ENCODE measurements at regions not wholly inside any gene's neighbourhood (a gene's known extent, or its start where the extent isn't known, plus 50 kb on each side); places are given as distances from the start of the nearest gene placed in this dataset.

DNA sequence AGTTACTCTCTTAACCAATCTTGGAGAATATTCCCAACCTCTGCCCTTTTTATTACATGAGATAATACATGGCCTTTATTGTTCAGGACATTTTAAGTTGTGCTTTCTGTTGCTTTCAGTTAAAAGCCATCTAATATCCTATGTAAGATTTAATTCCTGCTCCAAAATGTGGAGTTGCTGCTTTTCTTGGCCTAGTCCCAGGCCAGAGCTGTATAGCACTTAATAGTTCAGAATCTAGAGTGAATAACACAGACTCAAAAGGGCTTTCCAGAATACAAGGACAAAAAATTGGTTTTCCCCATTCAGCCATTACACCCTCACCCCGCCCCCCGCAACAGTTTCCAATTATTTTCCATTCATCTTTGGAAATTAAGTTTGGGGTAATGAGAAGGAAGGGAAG lies 144.3 kb upstream of the SMAD1 start:
- TF ChIP-seq, protein P1, sequence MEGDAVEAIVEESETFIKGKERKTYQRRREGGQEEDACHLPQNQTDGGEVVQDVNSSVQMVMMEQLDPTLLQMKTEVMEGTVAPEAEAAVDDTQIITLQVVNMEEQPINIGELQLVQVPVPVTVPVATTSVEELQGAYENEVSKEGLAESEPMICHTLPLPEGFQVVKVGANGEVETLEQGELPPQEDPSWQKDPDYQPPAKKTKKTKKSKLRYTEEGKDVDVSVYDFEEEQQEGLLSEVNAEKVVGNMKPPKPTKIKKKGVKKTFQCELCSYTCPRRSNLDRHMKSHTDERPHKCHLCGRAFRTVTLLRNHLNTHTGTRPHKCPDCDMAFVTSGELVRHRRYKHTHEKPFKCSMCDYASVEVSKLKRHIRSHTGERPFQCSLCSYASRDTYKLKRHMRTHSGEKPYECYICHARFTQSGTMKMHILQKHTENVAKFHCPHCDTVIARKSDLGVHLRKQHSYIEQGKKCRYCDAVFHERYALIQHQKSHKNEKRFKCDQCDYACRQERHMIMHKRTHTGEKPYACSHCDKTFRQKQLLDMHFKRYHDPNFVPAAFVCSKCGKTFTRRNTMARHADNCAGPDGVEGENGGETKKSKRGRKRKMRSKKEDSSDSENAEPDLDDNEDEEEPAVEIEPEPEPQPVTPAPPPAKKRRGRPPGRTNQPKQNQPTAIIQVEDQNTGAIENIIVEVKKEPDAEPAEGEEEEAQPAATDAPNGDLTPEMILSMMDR (IDR thresholded peaks at IDR 0.05) = no peak
- no peak for TF ChIP-seq POLR2A (IDR thresholded peaks at IDR 0.05)
- Histone ChIP-seq H3K4me3 (no peak overlapping the region), H3K4me1 (no peaks in the 10 kb centered on the region), H3K27me3 (no peaks in the 10 kb centered on the region), H3K9me3 (no peaks in the 10 kb centered on the region), H3K36me3 (ENCODE audit: low read depth, missing control alignments) (no peaks in the 10 kb centered on the region), H3K27ac (no peak overlapping the region)
- no peak for DNase-seq
- intact Hi-C loops (cut with DNase I; ENCODE audit: low total_unique reads) = no loop called here
- 87 to 97% methylated on average over 2 of the region's 2 CpGs for WGBS, 2 donors

DNA sequence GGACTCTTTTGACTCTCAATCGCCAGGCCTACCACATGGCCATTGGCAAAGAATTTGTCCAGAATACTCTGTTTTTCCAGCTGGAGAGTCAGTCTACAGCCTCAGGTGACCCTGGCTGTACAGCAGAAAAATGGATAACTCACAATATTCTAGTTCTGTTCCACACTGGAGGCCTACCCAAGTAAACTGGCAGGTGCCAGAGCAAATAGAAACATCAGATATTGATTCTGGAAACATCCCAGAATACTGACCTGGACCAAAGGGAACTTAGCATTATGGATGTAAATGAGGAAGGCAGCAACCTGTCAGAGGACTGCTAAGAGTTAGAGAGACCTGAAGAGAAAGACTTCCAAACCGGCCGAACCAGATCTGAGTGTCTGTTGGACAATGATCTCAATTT lies 147.9 kb upstream of the SMAD1 start:
- intact Hi-C loops (cut with DNase I; ENCODE audit: low total_unique reads) = no loop called here
- Histone ChIP-seq H3K4me1 (no peaks in the 10 kb centered on the region), H3K36me3 (ENCODE audit: low read depth, missing control alignments) (no peaks in the 10 kb centered on the region), H3K4me3 (no peak overlapping the region), H3K9me3 (no peaks in the 10 kb centered on the region), H3K27ac (no peak overlapping the region), H3K27me3 (no peaks in the 10 kb centered on the region)
- DNase-seq = no peak
- 88 to 89% methylated on average over 3 of the region's 3 CpGs for WGBS, 2 donors
- TF ChIP-seq, protein P1 (IDR thresholded peaks at IDR 0.05) = no peak
- TF ChIP-seq POLR2A (IDR thresholded peaks at IDR 0.05) = no peak

DNA sequence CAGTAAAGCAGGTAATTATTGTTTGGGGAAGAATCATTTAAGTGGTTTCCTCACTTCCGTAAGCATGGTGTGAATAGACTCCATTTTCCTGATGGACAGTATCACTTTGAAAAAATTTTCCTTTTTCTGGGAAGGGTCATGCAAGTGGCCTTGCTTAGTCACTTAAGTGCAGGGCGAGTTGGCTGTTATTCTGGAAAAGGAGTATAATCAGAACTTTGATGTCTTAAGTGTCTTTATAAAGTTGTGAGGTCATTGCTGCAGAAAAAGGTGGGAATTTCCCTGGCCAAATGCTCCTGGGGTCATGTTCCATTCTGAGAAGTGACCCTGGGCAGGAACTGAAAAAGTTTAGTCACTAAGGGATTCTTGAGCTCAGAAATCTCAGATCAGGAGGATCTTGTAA lies 146.1 kb upstream of the OTUD4 start:
- no peaks in the 10 kb centered on the region for H3K4me1 ChIP-seq
- 73 to 79% methylated on average over 2 of the region's 2 CpGs for WGBS, 2 donors
- no peaks in the 10 kb centered on the region for H3K9me3 ChIP-seq
- no peaks in the 10 kb centered on the region for H3K36me3 ChIP-seq (ENCODE audit: low read depth, missing control alignments)
- intact Hi-C loops (cut with DNase I; ENCODE audit: low total_unique reads) = no loop called here
- TF ChIP-seq, protein P1 (IDR thresholded peaks at IDR 0.05) = no peak
- no peak for TF ChIP-seq POLR2A (IDR thresholded peaks at IDR 0.05)
- DNase-seq = no peak
- H3K4me3 ChIP-seq = no peak overlapping the region
- no peaks in the 10 kb centered on the region for H3K27me3 ChIP-seq
- H3K27ac ChIP-seq = no peak overlapping the region

DNA sequence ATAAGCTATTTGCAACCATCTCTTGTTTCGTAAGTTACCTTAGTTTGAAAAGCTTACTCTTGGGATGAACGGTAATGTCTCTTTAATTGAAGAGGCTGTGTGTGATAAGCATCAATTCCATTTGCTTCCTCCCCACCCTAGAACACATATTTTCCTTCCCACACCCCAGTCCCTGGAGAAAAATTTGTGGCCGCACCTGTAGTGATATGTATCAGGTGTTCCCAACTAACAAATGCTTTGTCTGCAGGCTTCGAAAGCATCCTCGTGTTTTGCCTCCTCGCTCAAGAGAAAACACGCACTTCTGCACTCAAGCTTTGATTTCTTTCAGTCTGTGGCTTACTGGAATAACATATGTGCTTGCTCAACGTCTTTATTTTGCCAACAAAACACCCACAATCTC lies 143.8 kb upstream of the OTUD4 start:
- Histone ChIP-seq H3K4me3 (no peak overlapping the region), H3K4me1 (no peaks in the 10 kb centered on the region), H3K27me3 (no peaks in the 10 kb centered on the region), H3K36me3 (ENCODE audit: low read depth, missing control alignments) (no peaks in the 10 kb centered on the region), H3K9me3 (no peaks in the 10 kb centered on the region), H3K27ac (no peak overlapping the region)
- TF ChIP-seq, protein P1 (IDR thresholded peaks at IDR 0.05) = no peak
- no peak for TF ChIP-seq POLR2A (IDR thresholded peaks at IDR 0.05)
- 86 to 87% methylated on average over 8 of the region's 8 CpGs for WGBS, 2 donors
- intact Hi-C loops (cut with DNase I; ENCODE audit: low total_unique reads) = no loop called here
- DNase-seq = no peak

DNA sequence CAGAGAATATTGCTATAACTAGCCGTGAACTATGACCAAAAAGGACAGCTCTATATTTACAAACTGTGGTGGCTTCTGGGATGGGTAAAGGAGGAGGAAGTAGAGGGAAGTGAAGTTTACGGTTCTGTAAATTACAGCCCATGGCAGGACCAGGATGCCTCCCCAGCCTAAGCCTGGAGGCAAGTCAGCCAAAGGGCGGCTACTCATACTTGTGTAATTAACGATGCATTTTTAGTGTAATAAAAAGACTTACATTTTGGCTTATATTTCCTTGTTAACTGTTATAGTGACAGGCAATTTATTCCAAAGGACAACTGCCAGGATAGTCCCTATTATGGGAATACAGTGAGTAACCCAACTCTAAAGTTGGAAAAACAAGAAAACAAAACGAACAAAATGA lies 139.9 kb upstream of the OTUD4 start:
- 53 to 61% methylated on average over 5 of the region's 5 CpGs for WGBS, 2 donors
- TF ChIP-seq POLR2A (IDR thresholded peaks at IDR 0.05) = no peak
- TF ChIP-seq, protein P1 (IDR thresholded peaks at IDR 0.05) = no peak
- intact Hi-C loops (cut with DNase I; ENCODE audit: low total_unique reads) = no loop called here
- no peak for DNase-seq
- no peaks in the 10 kb centered on the region for H3K36me3 ChIP-seq (ENCODE audit: low read depth, missing control alignments)
- no peaks in the 10 kb centered on the region for H3K27me3 ChIP-seq
- no peaks in the 10 kb centered on the region for H3K9me3 ChIP-seq
- no peaks in the 10 kb centered on the region for H3K4me1 ChIP-seq
- H3K27ac ChIP-seq = no peak overlapping the region
- no peak overlapping the region for H3K4me3 ChIP-seq
